ENCODE measurements at regions not wholly inside any gene's neighbourhood (a gene's known extent, or its start where the extent isn't known, plus 50 kb on each side); places are given as distances from the start of the nearest gene placed in this dataset.
"Not testable (repeated sequence)": the region's sequence is repeated elsewhere in the genome, so short reads cannot be mapped to it uniquely, and the experiment has no call there.

GRCh38 chr1:116851189-116851588, 58.5 kb upstream of the PTGFRN start:
- not testable (repeated sequence) for DNase-seq (ENCODE audit: low read depth in 2 of 2)

DNA sequence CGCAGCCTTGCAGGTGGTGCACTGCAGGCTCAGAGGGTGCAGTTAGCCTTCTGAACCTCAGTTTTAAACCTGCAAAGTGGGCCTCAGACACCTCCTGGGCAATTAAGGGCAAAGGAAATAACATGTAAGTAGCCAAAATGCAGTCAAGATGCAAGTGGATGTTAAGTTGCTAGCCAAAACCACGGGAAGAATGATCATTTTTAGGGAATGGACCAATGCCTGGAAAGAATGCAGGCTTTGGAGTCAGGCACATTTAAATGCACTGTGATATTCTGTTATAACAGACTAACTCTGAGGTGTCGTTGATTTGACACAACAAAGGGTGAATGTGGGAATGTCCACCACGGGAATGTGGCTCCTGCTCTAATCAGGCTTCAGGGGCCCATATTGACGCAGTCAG, 57.9 kb upstream of the PTGFRN start:
- no peak for DNase-seq (ENCODE audit: low read depth in 2 of 2)

DNA sequence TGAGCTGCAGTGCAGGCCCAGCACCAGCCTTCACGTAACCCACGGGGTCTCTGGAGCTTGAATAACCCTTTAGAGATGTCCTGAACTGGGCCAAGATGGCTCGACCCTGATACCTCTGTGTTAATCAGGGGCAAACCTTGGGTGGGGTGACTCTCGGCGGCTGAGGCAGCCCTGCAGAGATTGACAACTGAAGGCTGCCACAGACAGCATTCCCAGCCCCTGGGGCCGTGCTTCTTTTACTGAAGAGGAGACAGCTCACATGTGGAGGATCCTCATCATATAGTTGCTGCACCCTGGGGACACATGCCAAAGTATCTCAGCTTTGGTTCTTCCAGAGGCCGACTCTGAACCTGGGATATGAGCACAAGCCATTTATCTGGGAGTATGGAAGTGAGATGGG, 57.3 kb upstream of the PTGFRN start:
- DNase-seq (ENCODE audit: low read depth in 2 of 2) = no peak

GRCh38 chr1:116852910-116853309, 56.8 kb upstream of the PTGFRN start:
- no peak for DNase-seq (ENCODE audit: low read depth in 2 of 2)

DNA sequence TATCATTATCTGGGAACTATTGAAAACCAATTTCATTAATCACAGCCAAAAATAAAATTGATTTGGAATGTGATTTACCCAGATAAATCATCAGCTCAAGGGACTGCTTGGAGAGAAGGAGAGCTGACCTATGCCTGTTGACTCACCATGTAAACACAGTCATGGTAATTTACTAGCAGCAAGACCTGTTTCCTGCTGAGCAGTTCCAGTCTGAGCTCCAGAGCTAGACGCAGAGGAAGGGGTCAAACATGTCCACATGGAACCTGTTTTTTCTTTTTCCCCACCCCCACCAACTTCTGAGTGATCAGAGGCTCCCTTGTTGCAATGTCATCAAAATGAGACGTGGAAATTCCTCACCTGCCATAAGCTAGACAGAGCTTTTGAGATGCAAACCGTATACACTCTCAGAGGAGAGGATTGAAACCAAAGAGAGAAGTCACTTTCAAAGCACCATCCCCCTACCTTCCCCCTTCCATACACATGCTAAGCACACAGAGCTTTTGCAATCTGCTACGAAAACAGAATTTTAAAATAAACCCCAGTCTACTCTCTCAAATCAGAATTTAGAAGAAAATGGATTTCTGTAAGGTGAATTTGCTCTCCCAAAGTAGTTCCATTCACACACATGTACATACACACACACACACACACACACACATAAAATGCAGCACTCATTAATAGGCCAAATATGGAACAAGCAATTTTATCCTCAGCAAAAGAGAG, 55.9 kb upstream of the PTGFRN start:
- DNase-seq (ENCODE audit: low read depth in 2 of 2) = no peak

GRCh38 chr1:116854403-116854690, 55.4 kb upstream of the PTGFRN start:
- no peak for DNase-seq (ENCODE audit: low read depth in 2 of 2)

DNA sequence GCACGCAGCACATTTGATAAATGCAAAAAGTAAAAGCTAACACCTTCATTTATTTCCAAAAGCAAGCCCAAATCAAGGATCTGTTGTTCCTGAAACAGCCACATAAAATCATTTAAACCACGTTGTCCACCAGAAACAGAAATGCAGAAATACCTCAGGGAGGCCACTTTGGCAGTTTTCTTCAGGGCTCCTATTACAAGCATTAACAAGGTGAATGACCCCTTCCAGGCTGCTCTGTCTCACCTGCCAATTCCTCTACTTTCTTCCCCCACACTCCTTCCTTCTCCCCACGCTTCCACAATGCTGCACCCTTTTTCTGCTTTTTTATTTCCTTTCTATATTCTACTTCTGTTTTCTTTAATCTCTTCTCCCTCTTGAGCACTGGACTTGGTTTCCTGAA, 55.0 kb upstream of the PTGFRN start:
- DNase-seq (ENCODE audit: low read depth in 2 of 2) = no peak

GRCh38 chr1:116855191-116855619, 54.5 kb upstream of the PTGFRN start:
- DNase-seq (ENCODE audit: low read depth in 2 of 2) = no peak

GRCh38 chr1:116855773-116856201, 53.9 kb upstream of the PTGFRN start:
- no peak for DNase-seq (ENCODE audit: low read depth in 2 of 2)

- no peak for DNase-seq (ENCODE audit: low read depth in 2 of 2)
Observed at GRCh38 chr1:116856312-116856711, 53.4 kb upstream of the PTGFRN start.

DNA sequence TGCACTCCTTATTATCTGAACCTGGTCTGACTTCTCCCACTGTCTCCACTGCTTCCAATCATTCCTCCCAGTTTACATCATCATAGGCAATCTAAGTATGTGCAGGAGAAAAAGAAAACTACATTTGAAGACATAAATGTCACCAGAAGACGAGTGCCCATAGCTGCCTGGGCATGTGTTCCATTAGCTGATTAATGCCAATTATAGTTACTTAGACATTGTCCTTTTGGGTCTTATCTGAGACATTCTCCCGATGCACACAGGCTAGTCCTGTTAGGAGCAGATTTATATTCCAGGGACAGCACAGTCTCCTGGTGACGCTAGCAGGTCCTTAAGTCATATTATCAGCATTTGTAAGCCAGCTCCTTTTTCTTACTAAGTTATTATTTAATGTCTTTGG, 52.6 kb upstream of the PTGFRN start:
- no peak for DNase-seq (ENCODE audit: low read depth in 2 of 2)
